8988T (cell line): ENCODE measurements at regions not wholly inside any gene's neighbourhood (a gene's known extent, or its start where the extent isn't known, plus 50 kb on each side); places are given as distances from the start of the nearest gene placed in this dataset.

Source experiments
- DNase-seq: peaks from one replicate; pipeline ENCODE4 v3.0.0; 2011

DNA sequence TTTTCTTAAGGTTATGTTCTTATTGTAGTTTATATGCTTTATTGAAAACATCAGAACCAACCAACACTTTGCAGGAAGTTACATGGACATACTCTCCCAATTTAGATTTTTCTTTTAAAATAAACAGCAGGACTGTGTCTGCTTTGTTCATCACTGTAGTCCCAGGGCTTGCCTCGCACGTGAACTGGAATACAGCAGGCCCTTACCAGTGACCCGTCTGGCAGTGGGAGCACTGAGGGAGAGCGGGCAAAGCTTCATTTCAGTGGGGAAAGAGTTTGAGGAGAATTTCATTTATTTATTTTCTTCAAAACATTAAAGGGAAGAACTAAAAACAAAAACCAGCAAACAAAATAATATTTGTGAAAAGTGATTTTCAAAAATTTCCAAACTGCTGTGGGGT, 230.8 kb downstream of the PAX1 start:
- no peak for DNase-seq

DNA sequence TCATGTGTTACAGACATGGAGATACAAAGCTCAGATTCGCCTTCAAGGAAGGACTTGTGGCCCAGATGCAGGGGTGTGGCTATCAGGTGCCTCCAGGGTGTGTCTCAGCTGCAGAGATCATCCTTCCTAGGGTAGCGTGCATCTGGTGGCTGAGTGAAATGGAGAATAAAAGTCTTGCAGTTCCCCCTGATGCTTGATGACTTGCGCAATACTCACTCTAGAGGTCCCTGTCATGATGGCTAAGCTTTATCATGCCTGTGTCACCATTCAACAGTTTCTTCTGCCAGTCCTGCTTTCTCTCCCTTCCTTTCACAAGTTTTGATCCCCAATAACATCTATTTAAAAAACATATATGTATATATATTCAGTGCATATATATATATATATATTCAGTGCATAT, 228.1 kb downstream of the PAX1 start:
- DNase-seq: no peak

DNA sequence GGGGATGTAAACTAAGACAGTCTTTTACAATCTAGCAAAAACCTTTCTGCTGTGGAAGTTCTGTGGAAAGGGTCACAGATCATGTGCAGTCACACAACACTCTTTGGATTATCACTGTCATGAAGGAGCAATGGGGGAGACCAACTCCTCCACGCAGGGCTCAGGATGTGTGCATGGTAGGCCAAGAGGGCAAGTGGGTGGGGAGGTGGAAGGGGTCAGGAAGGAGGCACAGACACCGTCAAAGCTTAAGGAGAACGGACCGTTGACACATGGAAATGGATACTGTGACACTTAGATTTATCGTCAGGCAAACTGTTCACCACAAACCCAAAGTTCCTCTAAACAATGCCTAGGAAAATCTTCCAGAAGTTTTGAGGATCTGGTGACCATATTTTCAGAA, 215.8 kb downstream of the PAX1 start:
- DNase-seq: no peak

DNA sequence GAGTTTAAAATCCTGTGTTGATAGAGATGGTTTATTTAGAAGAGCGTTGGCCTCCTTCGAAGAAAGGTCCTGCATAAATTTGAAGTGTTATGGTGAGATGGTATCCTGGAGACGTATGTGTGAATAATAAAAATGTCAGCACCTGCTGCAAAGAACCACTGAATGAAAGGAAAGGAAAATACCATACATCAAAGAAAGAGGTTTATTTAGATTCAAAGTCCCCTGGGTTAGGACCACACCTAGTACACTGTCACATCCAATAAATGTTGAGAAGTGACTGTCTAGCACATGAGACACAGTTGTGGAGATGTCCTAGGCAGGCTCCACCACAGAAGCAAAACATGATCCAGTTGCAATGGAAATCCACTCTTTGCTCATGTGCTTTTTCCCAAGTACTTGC, 214.7 kb downstream of the PAX1 start:
- no peak for DNase-seq

DNA sequence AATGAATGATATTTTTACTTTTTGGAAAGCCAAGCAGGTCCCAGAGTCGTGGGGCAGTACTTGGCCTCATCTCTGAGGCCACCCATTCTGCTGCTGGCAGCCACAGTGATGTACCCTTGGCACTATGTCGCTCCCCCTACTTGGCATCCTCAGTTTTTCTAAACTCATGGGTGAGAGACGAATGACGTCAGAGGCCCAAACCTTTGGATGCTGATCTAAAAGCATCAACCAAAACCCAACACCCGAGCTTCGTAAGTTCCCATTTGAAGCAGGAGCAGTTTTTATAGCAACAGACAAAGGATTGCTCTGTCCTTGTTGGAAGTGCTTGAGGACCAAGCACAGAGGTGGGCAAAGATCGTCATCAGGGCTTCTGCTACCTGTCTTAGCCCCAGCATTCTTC, 212.9 kb downstream of the PAX1 start:
- no peak for DNase-seq

DNA sequence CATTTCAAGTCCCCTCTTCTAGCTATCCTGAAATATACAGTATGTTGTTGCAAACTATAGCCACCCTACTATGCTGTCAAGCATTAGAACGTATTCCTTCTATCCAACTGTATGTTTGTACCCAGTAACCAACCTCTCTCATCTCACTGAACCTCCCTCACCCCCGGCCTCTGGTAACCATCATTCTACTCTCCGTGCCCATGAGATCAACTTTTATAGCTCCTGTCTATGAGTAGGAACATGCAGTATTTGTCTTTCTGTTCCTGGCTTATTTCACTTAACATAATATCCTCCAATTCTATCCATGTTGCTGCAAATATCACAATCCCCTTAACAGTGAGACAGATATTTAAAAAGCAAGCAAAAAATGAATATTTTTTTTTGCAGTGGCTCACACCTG, 196.9 kb downstream of the PAX1 start:
- no peak for DNase-seq

DNA sequence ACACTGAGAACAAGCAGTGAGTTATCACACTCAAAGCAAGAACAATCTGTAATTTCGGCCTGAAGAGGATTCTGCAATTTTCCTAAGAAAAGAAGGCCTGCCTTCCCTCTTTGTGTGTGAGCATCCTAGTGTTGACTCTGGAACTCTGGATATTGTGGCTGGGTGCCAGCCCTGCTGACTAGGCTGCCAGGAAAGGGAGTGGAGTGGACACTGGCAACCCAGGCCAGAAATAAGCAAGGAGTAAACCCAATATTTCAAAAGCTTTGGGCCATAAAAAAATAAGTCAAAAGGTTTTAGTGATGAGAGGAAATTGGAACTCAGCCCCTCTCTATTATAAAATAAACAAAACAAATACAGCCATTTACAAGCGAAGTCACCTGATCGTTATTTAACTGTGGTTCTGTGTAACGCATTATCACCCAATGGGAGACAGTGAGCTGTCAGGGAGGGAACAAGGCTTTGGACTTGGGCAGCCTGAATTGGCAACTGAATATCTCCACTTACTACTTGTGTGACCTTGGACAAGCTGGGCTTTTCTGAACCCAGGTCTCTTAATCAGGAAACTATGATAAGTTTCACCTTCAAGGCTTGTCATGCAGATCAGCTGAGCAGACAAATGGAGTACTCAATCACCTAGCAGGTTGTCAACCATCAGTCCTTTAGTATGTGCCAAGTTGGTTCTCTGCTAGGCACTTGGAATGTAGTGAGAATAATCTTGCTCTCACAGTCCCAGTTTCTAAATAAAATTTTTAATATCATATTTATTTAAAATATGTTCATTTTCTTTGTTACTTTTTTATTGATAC, 196.2 kb downstream of the PAX1 start:
- DNase-seq: no peak

DNA sequence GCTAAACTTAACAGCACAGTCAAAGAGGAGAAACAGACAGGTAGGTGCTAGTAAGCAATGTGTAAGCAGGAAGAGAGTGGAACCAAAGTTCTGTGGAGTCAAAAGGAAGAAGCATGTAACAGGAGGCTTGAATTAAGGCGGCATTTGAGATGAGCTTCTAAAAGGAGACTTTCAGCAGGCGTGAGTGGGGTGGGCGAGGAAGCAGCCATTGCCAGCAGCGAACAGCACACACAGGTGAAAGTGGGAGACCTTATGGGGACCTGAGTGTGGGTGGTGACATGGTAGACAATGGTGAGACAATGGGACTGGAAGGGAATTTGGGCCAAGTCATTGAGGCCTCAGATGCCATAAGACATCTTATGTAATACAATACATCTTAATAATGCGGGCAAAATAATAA, 195.0 kb downstream of the PAX1 start:
- DNase-seq: no peak

DNA sequence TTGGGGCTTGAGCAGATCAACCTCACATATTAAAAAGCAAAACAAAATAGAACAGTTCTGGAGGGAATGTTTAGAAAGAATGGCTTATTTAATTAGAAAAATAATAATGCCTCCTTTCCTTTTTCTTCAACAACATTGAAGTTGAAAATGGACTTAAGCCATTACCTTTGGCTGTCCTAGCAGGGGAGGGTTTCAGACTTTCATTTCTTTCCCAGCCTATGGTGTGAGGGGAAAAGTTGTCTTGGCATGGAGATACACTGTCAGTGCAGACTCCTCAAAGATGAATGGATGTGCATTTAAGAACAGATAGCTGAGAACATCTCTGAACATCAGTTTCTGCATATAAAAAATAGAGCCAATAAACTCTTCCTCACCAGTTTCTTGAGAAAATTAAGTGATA, 169.5 kb downstream of the PAX1 start:
- DNase-seq: no peak

DNA sequence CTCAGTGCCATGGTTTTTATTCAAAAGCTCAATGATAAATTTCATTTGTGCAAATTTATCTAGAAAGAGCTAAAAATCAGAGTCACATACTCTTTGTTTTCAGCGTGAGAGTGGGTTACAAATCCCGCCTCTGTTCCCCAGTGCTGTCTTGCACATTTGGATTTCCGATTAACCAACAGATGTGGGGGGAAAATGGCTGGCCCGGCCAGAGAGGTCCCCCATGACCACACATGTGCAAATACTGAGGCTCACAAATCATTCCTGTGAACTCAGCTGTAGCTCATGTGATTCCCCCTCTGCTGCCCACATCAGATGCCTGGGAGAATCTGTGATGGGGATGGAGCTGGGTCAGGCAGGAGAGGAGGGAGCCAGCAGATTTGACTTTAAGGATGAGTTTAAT, 168.7 kb downstream of the PAX1 start:
- no peak for DNase-seq

DNA sequence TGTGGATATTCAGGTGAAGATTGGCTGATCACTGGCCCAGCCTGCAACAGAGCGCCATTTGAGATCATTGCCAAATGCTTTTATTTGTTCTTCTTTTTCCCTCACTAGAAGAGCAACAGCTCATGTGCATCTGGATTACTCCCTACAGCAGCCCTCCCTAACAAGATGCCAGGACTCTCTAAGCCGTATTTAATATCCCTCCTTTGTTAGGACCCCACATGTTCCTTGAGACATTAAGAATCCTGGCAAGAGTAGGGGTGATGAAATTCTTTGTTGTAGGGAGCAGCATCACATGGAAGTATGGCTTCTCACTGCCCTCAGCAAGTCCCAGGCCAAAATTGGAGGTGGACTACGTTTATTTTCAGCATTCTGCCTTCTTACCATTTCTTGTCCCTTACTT, 167.8 kb downstream of the PAX1 start:
- DNase-seq: no peak

DNA sequence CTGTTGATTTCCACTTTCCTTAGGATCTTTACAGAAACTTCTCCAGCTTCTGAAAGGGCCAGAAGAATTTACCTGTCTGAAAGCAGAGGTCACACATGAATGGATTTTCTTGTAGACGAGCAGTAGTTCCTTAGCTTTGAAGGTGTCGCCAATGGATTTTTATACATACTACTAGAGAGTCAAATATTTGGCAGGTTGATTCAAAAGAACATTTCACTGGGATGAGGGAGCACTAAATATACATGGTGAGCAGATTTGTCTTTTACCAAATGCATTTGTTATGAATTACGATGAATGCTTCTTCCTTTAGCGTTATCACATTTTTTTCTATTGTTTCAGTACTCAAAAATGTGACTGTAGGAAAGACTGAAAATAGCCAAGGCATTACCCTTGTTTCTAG, 162.3 kb downstream of the PAX1 start:
- DNase-seq: no peak

DNA sequence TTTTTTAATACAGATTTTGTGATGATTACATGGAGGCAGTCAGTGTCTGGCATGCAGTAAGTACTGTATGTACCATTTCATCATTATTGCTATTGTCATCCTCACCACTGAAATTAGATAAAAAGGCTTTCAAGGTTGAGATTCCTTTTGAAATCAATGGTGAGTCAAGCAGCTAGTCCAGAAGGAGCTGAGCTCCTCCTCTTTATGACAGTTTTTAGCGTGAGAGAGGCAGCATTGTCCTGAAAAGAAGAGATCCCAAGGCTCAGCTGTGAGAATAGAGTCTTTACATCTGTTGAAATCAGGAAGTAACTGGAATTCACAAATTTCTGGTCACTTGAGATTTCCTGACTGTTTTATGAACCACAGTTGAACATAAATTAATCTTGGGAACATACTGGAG, 161.9 kb downstream of the PAX1 start:
- DNase-seq: no peak

DNA sequence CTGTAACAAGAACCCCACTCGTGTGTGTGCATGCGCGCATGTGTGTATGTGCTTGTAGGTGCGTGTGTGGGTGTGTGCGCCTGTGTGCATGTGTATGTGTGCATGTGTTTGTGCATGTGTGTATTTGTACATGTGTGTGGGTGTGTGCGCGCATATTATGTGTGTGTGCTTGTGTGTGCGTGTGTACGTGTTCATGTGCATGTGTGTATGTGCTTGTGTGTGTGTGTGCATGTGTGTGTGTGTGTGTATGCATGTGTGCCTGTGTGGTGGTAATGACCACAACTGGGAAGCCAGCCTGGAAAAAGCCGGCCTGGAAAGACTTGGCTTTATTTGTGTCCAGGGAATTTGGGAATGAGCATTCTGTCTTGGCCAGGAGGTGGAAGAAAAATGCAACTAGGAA, 157.5 kb downstream of the PAX1 start:
- DNase-seq: no peak

DNA sequence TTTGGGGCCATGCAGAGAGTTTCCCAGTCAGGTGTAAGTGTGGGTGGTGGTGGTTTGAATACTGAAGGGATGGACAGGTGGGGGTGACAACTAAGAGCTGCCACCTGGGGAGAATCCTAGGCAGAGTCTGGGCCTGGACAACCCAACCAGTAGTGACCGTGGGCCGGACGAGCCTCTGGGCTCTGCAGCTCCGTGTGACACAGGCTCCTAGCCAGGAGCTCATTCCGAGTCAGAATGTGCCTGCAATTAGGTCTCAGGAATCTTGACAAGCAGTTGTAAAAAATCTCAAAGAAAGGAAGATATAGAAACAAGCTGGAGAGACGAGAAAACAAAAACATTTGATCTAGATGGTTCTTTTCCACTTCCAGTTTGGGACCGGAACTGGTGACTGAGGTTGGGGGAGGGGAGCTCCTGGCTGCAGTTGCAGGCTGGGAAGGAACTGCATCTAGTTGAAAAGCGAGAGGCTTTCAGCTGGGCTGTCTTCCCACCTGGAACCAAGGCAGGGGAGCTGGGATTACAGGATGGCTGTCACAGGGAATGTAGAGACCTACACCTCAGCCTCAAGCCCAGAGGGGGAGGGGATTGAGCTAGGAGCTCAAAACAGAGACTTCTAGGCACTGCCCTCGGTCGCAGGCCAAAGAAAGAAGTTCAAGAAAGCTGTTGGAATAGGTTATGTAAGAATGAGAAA, 156.9 kb downstream of the PAX1 start:
- no peak for DNase-seq

DNA sequence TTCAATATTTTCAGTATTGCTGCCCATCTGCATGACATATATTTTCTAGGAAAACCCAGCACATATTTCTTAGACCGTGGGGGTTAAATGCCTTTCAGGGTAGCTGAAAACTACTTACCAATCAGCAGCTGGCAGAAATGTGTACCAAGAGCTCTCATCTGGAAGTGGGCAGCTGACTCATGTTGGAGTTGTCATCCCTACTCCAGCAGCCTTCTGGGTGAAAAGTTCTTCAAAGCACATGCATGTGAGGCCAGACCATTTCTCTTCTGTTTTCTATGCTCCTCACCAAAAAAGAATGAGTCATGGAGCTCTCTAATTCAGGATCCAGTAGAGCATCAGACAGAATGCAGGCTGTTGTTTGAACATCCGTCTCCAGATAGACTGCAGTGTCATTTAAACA, 135.5 kb downstream of the PAX1 start:
- DNase-seq: no peak

DNA sequence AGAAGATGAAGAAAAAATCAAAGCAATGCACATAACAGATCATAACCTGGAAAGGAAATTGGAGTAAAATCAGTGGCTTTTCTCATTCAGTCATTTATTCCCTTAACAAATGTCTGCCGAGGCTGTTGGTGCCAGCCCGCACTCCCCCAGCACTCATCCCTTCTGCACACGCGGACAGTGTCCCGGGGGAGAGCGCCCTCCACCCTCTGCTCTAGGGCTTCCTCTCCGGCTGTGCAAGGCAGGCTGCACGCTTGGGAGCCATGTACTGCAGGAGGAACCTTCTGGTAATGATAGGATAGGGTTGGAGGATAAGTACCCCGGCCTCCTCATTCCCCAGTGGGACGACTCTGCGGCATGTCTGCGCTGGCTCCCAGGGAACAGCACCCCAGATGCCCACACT, 134.5 kb downstream of the PAX1 start:
- no peak for DNase-seq

DNA sequence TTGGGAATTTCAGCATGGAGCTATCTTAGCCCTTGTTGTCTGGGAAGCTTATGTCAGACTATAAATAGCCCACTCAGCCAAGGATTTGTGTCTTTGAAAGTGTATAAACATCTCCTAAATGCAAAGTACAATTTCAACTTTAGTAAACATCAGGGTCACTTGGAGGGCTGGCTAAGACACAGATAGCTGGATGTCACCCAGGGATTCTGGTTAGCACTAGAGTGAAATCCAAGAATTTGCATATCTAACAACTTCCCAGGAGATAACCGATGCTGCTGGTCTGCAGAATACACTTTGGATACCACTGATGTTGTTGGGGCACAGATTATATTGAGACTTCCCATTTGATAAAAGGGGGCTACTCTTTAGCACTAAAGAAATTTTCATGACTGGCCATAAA, 130.9 kb downstream of the PAX1 start:
- no peak for DNase-seq

DNA sequence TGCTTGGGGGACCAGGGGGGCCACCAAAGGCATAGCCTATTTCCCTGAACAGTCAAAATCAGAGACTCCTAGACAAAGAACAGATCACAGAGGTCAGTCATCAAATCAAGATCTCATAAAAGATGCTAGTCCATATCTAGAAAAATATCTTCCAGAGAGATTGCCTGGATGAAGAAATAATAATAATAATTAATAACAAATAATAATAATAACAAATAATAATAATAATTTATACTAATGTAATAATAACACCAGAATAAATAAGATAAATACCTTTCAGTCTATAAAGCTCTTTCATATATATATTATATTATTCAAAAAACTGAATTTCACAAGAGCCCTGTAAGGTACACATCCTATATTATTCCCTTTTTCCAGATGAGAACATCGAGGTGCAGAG, 129.6 kb downstream of the PAX1 start:
- DNase-seq: no peak

DNA sequence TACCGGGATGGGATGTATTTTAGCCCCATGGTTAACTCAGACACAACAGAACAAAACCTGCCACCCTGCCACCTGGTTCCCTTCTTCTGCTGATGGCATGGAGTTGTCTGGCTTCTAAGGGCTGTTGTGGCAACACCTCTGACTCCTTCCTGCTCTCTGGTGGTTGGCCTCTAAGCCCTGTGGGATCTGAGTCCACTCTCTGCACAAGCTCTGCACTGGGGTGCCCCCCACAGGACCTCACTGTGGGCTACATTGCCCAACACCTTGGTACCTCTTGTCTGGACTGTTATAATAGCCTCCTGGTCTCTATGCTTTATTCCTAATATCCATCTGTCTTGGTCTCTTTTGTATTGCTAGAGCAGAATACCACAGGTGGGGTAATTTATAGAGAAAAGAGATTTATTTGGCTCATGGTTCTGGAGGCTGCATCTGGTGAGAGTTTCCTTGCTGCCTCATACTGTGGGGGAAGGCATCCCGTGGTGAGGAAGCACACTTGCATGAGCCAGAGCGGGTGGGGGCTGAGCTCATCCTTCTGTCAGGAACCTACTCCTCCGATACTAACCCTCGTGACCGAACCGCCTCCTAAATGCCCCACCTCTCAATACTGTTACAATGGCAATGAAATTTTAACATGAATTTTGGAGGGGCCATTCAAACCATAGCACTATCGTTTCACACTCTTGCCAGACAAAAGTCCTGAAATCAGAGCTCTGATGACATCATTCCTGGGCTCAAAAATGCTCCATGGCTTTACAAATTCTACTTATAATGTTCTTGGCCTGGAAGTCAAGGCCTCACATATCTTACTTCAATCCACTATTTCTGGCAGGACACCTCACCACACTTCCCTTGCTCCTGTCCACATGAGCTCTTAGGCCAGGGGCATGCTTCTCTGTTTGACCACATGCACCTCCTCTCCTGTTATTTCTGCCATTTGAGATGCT, 127.2 kb downstream of the PAX1 start:
- no peak for DNase-seq

DNA sequence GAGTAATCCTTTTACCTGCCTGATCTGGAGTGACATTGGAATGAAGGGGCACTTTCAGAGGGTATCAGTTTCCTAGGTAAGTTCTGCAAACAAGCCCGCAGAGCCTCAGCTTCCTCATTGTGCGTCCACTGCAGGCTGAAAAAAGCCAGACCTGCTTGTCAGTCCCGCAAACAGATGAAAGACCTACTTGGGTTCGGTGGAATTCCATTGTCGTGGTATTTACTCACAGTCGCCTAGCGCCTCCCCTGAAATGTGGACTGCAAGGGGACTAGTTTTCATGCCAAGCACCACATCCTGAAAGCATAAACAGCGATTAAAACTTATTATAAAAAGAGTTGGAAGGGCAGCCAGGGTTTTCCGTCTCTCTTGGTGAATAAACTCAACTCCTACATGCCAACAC, 121.5 kb downstream of the PAX1 start:
- no peak for DNase-seq

DNA sequence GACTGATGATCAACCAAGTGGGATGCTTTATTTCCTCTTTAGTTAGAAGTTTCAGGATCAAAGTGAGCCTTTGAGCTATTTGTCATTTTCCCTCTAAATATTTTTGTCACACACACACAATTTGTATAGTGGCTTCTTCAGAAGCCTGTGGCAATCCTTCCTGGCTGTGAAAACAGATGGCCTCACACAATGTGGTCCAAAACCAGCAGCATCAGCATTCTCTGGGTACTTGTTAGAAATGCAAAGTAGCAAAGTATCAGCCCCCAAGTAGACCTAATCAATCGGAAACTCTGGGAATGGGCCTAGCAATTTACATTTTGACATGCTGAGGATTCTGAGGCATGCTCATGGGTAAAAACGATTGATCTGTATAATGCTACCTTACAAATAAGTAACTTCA, 115.9 kb downstream of the PAX1 start:
- no peak for DNase-seq

DNA sequence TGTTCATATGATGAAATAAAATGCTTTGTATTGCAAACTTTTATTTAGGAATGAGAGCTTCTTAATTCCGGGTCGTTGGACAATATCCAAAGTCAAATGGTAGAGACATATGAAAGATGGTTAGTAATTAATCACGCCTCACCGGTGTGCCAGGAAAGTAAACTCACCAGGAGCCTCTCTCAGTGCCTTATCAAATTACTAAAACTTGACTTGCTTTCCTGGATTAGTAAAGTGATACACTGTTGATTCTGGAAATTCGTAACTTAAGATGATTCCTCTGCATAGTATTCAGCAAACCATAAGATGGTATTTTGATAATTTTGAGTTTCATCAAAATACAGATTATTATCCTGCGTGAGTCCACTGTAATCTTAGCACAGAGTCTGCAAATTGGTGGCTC, 115.2 kb downstream of the PAX1 start:
- DNase-seq: no peak

DNA sequence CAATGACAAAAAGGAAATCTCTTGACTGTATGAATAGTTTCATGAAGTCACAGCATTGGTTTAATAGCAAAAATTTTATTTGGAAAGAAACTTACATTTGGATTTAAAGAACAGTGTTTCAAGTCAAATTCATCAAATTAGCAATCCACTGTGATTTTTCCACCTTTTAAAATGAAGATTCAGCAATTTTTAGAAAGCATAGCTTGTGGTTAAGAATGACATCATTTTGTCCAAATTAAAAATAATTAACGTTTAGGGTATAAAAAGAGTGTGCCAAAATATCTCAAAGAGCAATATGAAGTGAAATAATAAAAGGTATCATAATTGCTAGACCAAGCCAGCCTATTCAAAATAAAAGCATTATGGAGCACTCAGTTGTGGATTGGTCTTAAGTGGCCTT, 114.6 kb downstream of the PAX1 start:
- no peak for DNase-seq
